ENCODE measurements at regions not wholly inside any gene's neighbourhood (a gene's known extent, or its start where the extent isn't known, plus 50 kb on each side); places are given as distances from the start of the nearest gene placed in this dataset.

DNA sequence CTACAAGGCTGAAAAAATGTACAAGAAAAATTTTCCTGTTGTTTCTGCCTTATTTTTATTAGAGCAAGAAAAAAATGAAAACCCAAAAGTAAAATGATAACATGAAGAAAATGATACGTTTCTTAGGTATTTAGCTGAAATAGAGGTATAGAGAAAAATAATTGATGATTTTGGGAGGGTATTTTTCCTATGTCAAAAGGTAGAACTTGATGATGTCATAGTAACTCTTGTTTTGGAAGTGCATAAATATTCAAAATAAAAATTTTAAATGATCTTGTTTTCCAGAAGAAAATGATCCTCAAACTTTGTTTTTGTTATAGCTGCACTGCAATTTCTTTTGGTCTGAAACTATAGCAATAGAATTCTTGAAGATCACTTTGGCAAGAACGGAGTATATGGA, 608.8 kb upstream of the BOD1L1 start:
- Mint-ChIP-seq H3K4me1 (no peaks in the 10 kb centered on the region), H3K27me3 (ENCODE audit: insufficient read depth, low read depth, poor library complexity) (no peaks in the 10 kb centered on the region), H3K4me3 (no peak overlapping the region), H3K9me3 (peaks cover 7% of the 10 kb centered on the region; the same call in 2 of the 3 replicates), H3K36me3 (ENCODE audit: low read depth) (peaks cover 3% of the 10 kb centered on the region; the same call in 2 of the 3 replicates), H3K27ac (no peak overlapping the region)
- ATAC-seq (no peak), DNase-seq (ENCODE audit: low spot score) (no peak)
- H3F3A ChIP-seq (replicated peaks; ENCODE audit: low read depth) = no peaks in the 10 kb centered on the region
- no peaks in the 10 kb centered on the region for H4K20me1 ChIP-seq (replicated peaks; ENCODE audit: insufficient read depth)
- no peak overlapping the region for H2AFZ ChIP-seq
- H3K4me3 ChIP-seq = no peak overlapping the region
- H3K9me2 ChIP-seq (ENCODE audit: insufficient read depth) = 0 out of 2 replicates have a peak, but pooled peaks cover 3% of the 10 kb centered on the region
- H3K27ac ChIP-seq (ENCODE audit: low read depth) = no peak overlapping the region
- no peak overlapping the region for H3K4me2 ChIP-seq
- no peak for TF ChIP-seq POLR2AphosphoS5 (IDR thresholded peaks at IDR 0.05; ENCODE audit: low read depth)
- no peaks in the 10 kb centered on the region for H3K4me1 ChIP-seq (ENCODE audit: insufficient read depth)
- no peaks in the 10 kb centered on the region for H3K36me3 ChIP-seq (ENCODE audit: insufficient read depth)
- H3K27me3 ChIP-seq (ENCODE audit: insufficient read depth) = no peaks in the 10 kb centered on the region
- no peaks in the 10 kb centered on the region for H3K79me2 ChIP-seq (replicated peaks; ENCODE audit: insufficient read depth)

DNA sequence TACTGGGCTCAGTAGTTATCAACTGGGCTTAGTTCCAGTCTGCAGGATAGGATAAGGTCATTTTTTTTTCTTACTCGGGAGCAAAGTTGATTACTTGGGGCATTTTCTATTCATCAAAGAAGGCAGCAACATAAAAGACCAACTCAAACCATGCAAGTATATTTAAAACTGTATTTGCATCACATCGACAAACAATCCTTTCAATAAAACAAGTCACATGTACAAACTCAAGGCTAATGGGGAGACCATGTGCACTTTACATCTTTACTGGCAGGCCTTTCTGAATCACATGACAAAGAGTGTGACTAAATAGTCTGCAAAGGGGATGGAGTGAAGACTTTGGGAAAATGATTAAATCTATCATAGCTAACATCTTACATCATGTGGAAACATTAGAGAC, 610.4 kb upstream of the BOD1L1 start:
- Mint-ChIP-seq H3K4me3 (no peak overlapping the region), H3K27me3 (ENCODE audit: insufficient read depth, low read depth, poor library complexity) (no peaks in the 10 kb centered on the region), H3K9me3 (peaks cover 7% of the 10 kb centered on the region; the same call in 2 of the 3 replicates), H3K27ac (no peak overlapping the region), H3K36me3 (ENCODE audit: low read depth) (peaks cover 3% of the 10 kb centered on the region; the same call in 2 of the 3 replicates), H3K4me1 (no peaks in the 10 kb centered on the region)
- DNase-seq (ENCODE audit: low spot score) (no peak), ATAC-seq (no peak)
- H3K79me2 ChIP-seq (replicated peaks; ENCODE audit: insufficient read depth) = no peaks in the 10 kb centered on the region
- H3K4me2 ChIP-seq = no peak overlapping the region
- no peaks in the 10 kb centered on the region for H3K27me3 ChIP-seq (ENCODE audit: insufficient read depth)
- 0 out of 2 replicates have a peak, but pooled peaks cover 3% of the 10 kb centered on the region for H3K9me2 ChIP-seq (ENCODE audit: insufficient read depth)
- no peaks in the 10 kb centered on the region for H4K20me1 ChIP-seq (replicated peaks; ENCODE audit: insufficient read depth)
- no peak overlapping the region for H3K27ac ChIP-seq (ENCODE audit: low read depth)
- H3K36me3 ChIP-seq (ENCODE audit: insufficient read depth) = no peaks in the 10 kb centered on the region
- no peak overlapping the region for H2AFZ ChIP-seq
- no peaks in the 10 kb centered on the region for H3F3A ChIP-seq (replicated peaks; ENCODE audit: low read depth)
- no peak overlapping the region for H3K4me3 ChIP-seq
- no peaks in the 10 kb centered on the region for H3K4me1 ChIP-seq (ENCODE audit: insufficient read depth)
- no peak for TF ChIP-seq NANOG (IDR thresholded peaks at IDR 0.05; ENCODE audit: borderline replicate concordance)
- TF ChIP-seq, protein P1, sequence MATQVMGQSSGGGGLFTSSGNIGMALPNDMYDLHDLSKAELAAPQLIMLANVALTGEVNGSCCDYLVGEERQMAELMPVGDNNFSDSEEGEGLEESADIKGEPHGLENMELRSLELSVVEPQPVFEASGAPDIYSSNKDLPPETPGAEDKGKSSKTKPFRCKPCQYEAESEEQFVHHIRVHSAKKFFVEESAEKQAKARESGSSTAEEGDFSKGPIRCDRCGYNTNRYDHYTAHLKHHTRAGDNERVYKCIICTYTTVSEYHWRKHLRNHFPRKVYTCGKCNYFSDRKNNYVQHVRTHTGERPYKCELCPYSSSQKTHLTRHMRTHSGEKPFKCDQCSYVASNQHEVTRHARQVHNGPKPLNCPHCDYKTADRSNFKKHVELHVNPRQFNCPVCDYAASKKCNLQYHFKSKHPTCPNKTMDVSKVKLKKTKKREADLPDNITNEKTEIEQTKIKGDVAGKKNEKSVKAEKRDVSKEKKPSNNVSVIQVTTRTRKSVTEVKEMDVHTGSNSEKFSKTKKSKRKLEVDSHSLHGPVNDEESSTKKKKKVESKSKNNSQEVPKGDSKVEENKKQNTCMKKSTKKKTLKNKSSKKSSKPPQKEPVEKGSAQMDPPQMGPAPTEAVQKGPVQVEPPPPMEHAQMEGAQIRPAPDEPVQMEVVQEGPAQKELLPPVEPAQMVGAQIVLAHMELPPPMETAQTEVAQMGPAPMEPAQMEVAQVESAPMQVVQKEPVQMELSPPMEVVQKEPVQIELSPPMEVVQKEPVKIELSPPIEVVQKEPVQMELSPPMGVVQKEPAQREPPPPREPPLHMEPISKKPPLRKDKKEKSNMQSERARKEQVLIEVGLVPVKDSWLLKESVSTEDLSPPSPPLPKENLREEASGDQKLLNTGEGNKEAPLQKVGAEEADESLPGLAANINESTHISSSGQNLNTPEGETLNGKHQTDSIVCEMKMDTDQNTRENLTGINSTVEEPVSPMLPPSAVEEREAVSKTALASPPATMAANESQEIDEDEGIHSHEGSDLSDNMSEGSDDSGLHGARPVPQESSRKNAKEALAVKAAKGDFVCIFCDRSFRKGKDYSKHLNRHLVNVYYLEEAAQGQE (IDR thresholded peaks at IDR 0.05; ENCODE audit: unreplicated experiment) = no peak
- TF ChIP-seq ZNF331 (CRISPR knock-in tag; IDR thresholded peaks at IDR 0.05; ENCODE audit: low read depth) = no peak
- TF ChIP-seq, protein P2, sequence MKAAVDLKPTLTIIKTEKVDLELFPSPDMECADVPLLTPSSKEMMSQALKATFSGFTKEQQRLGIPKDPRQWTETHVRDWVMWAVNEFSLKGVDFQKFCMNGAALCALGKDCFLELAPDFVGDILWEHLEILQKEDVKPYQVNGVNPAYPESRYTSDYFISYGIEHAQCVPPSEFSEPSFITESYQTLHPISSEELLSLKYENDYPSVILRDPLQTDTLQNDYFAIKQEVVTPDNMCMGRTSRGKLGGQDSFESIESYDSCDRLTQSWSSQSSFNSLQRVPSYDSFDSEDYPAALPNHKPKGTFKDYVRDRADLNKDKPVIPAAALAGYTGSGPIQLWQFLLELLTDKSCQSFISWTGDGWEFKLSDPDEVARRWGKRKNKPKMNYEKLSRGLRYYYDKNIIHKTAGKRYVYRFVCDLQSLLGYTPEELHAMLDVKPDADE (IDR thresholded peaks at IDR 0.05) = no peak
- no peak for TF ChIP-seq EZH2 (IDR thresholded peaks at IDR 0.05; ENCODE audit: low read depth, unreplicated experiment)
- TF ChIP-seq, protein P3, sequence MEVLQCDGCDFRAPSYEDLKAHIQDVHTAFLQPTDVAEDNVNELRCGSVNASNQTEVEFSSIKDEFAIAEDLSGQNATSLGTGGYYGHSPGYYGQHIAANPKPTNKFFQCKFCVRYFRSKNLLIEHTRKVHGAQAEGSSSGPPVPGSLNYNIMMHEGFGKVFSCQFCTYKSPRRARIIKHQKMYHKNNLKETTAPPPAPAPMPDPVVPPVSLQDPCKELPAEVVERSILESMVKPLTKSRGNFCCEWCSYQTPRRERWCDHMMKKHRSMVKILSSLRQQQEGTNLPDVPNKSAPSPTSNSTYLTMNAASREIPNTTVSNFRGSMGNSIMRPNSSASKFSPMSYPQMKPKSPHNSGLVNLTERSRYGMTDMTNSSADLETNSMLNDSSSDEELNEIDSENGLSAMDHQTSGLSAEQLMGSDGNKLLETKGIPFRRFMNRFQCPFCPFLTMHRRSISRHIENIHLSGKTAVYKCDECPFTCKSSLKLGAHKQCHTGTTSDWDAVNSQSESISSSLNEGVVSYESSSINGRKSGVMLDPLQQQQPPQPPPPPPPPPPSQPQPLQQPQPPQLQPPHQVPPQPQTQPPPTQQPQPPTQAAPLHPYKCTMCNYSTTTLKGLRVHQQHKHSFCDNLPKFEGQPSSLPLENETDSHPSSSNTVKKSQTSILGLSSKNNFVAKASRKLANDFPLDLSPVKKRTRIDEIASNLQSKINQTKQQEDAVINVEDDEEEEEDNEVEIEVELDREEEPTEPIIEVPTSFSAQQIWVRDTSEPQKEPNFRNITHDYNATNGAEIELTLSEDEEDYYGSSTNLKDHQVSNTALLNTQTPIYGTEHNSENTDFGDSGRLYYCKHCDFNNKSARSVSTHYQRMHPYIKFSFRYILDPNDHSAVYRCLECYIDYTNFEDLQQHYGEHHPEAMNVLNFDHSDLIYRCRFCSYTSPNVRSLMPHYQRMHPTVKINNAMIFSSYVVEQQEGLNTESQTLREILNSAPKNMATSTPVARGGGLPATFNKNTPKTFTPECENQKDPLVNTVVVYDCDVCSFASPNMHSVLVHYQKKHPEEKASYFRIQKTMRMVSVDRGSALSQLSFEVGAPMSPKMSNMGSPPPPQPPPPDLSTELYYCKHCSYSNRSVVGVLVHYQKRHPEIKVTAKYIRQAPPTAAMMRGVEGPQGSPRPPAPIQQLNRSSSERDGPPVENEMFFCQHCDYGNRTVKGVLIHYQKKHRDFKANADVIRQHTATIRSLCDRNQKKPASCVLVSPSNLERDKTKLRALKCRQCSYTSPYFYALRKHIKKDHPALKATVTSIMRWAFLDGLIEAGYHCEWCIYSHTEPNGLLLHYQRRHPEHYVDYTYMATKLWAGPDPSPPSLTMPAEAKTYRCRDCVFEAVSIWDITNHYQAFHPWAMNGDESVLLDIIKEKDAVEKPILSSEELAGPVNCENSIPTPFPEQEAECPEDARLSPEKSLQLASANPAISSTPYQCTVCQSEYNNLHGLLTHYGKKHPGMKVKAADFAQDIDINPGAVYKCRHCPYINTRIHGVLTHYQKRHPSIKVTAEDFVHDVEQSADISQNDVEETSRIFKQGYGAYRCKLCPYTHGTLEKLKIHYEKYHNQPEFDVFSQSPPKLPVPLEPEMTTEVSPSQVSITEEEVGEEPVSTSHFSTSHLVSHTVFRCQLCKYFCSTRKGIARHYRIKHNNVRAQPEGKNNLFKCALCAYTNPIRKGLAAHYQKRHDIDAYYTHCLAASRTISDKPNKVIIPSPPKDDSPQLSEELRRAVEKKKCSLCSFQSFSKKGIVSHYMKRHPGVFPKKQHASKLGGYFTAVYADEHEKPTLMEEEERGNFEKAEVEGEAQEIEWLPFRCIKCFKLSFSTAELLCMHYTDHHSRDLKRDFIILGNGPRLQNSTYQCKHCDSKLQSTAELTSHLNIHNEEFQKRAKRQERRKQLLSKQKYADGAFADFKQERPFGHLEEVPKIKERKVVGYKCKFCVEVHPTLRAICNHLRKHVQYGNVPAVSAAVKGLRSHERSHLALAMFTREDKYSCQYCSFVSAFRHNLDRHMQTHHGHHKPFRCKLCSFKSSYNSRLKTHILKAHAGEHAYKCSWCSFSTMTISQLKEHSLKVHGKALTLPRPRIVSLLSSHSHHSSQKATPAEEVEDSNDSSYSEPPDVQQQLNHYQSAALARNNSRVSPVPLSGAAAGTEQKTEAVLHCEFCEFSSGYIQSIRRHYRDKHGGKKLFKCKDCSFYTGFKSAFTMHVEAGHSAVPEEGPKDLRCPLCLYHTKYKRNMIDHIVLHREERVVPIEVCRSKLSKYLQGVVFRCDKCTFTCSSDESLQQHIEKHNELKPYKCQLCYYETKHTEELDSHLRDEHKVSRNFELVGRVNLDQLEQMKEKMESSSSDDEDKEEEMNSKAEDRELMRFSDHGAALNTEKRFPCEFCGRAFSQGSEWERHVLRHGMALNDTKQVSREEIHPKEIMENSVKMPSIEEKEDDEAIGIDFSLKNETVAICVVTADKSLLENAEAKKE (CRISPR knock-in tag; IDR thresholded peaks at IDR 0.05) = no peak
- TF ChIP-seq, protein P4, sequence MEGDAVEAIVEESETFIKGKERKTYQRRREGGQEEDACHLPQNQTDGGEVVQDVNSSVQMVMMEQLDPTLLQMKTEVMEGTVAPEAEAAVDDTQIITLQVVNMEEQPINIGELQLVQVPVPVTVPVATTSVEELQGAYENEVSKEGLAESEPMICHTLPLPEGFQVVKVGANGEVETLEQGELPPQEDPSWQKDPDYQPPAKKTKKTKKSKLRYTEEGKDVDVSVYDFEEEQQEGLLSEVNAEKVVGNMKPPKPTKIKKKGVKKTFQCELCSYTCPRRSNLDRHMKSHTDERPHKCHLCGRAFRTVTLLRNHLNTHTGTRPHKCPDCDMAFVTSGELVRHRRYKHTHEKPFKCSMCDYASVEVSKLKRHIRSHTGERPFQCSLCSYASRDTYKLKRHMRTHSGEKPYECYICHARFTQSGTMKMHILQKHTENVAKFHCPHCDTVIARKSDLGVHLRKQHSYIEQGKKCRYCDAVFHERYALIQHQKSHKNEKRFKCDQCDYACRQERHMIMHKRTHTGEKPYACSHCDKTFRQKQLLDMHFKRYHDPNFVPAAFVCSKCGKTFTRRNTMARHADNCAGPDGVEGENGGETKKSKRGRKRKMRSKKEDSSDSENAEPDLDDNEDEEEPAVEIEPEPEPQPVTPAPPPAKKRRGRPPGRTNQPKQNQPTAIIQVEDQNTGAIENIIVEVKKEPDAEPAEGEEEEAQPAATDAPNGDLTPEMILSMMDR (conservative IDR thresholded peaks at IDR 0.05; ENCODE audit: low read depth in 2 of 2) = no peak
- TF ChIP-seq EZH2phosphoT487 (IDR thresholded peaks at IDR 0.05; ENCODE audit: unreplicated experiment) = no peak
- TF ChIP-seq STAT1 (IDR thresholded peaks at IDR 0.05; ENCODE audit: unreplicated experiment) = no peak

Measured in GM23338 (cell line).